T-helper 17 cell (primary cell): ENCODE measurements at regions not wholly inside any gene's neighbourhood (a gene's known extent, or its start where the extent isn't known, plus 50 kb on each side); places are given as distances from the start of the nearest gene placed in this dataset.
"Not testable (repeated sequence)": the region's sequence is repeated elsewhere in the genome, so short reads cannot be mapped to it uniquely, and the experiment has no call there.

Experiments used
- ATAC-seq: fragments of 150-1000 bp; cut with Tn5 transposase; 2 replicates; pipeline ENCODE4 v1.10.0; 2021; ENCODE audit warnings: mild to moderate bottlenecking, moderate library complexity
- DNase-seq, 3 donors: peaks; one replicate each; pipeline versions ENCODE4 v3.0.0 to v3.0.0-alpha.2; 2020 to 2021
- H3K9me3 ChIP-seq: one replicate; pipeline ENCODE4 v1.7.0; 2013; ENCODE audit warnings: low read length, mild to moderate bottlenecking; ENCODE audit not compliant: control insufficient read depth, poor library complexity, severe bottlenecking
- H3K27ac Mint-ChIP-seq: one replicate; pipeline ENCODE4 v1.8.0; 2022; ENCODE audit warnings: mild to moderate bottlenecking, moderate library complexity, mixed read lengths
- H3K27me3 Mint-ChIP-seq: one replicate; pipeline ENCODE4 v1.8.0; 2022; ENCODE audit warnings: mixed read lengths
- H3K36me3 Mint-ChIP-seq: one replicate; pipeline ENCODE4 v1.8.0; 2022; ENCODE audit warnings: low read depth, mixed read lengths
- H3K4me1 Mint-ChIP-seq: one replicate; pipeline ENCODE4 v1.8.0; 2022; ENCODE audit warnings: mild to moderate bottlenecking, mixed read lengths
- H3K4me3 Mint-ChIP-seq: one replicate; pipeline ENCODE4 v1.8.0; 2022; ENCODE audit warnings: mild to moderate bottlenecking, moderate library complexity, mixed read lengths

DNA sequence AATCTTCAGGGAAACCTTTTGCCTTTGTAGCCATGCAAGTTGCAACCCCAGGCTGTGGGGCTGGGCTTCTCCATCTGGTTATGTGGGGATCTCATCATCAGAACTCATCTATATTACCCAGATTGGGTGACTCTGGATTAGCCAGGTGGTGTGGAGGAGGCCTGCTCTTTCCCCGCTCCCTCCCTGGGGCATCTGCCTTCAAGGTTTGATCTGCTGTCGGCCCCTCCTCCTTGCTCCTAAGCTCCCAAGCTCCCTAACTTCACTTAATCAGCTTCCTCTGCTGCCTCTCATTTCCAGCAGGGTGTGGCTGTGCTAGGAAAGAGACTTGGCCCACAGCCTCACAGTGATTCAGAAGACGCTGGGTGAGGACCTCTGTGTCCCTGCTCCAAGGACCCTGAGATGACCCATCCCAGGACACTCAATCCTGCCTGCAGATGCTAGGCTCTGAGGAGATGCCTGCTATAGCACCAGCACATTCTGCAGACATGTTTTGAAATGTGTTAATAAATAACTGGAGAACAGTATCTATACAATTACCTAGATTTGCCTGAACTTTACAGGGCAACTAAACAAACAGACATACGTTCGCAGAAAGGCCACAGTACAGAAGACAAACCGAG, 392.1 kb upstream of the PODXL start:
- Mint-ChIP-seq H3K27me3 (peaks cover 50% of the 10 kb centered on the region), H3K4me1 (no peaks in the 10 kb centered on the region), H3K36me3 (peaks cover 2% of the 10 kb centered on the region), H3K4me3 (no peak overlapping the region), H3K27ac (no peak overlapping the region)
- no peak for ATAC-seq
- H3K9me3 ChIP-seq: no peaks in the 10 kb centered on the region
- no peak for DNase-seq

DNA sequence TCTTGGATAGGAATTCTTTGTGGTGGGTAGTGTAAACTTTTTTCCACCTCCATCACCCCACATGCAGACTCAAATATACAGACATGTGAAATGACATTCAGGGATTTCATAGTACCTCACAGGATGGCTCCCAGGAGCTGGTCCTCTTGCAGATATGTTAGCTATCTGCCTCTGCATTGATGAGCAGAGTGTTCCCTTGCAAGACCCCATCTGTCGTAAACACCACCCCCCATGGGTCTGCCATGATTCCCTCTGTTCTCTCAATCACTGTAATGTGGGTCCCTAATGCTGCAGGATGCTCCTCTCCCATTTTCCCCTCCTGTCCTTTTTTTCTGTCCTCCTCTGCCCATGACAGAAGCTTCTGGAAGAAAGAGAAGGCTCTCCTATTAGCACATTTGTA, 391.2 kb upstream of the PODXL start:
- peaks cover 53% of the 10 kb centered on the region for H3K27me3 Mint-ChIP-seq
- H3K27ac Mint-ChIP-seq: no peak overlapping the region
- no peaks in the 10 kb centered on the region for H3K4me1 Mint-ChIP-seq
- no peak for DNase-seq
- no peak for ATAC-seq
- no peaks in the 10 kb centered on the region for H3K9me3 ChIP-seq
- H3K36me3 Mint-ChIP-seq: peaks cover 2% of the 10 kb centered on the region
- H3K4me3 Mint-ChIP-seq: no peak overlapping the region

DNA sequence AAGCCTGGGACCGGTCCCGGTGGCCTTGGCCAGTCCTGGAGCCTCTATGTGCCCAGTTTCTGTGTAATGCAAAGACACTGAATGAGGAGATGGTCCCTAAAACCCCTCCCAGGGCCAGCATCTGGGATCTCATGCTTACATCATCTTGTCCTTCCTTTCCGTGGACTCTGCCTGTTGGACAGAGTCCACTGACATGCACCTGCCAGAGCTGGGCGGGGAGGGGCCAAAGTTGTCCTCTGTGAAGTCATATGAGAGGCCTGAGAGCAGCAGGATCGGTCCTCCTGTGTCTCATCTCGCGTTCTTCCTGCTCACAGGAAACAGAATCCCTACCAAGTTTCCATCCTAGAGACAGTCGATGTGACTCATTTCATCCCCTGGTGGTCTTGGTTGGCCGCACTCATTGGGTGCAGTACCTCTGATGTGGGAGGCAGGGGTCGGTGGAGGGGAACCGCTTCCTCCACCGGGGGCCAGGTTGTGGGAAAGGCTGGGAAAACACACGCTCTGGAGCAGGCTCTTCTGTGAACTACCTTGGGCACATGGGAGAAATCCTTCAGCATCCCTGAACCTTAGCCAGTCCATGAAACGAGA, 389.6 kb upstream of the PODXL start:
- Mint-ChIP-seq H3K27ac (no peak overlapping the region), H3K4me1 (no peaks in the 10 kb centered on the region), H3K27me3 (peaks cover 53% of the 10 kb centered on the region), H3K4me3 (no peak overlapping the region), H3K36me3 (peaks cover 2% of the 10 kb centered on the region)
- DNase-seq (no peak), ATAC-seq (no peak)
- H3K9me3 ChIP-seq: no peaks in the 10 kb centered on the region

DNA sequence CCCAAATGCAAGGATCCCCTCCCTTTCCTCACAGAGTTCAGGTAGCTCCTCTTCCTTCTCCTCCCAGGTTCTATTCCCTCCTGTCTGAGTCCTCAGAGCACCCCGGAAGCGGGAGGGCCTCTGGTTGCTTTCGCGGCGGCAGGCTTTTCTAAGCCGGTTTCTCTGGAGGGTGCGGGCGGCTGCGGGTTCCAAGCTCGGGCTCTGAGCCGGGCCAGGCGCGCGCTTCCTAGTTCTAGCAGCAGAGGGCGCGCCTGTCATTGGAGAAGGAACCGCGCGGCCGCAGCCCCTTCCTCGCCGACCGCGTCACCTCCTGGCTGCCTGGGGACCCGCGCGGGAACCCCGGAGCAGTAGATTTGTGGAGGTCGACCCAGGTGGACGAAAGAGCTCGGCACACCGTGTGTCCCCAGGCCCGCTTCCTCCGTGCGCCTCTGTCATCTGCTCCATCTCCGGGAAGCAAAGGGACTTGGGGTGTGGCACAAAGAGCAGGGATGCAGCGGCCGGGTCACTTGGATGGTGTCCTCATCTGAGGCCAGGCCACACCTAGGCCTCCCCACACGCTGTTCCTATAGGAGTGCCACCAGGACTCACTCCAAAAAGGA, 389.0 kb upstream of the PODXL start:
- peaks cover 2% of the 10 kb centered on the region for H3K36me3 Mint-ChIP-seq
- DNase-seq: no peak
- H3K4me3 Mint-ChIP-seq: no peak overlapping the region
- peak; percentile 30 for ATAC-seq
- no peaks in the 10 kb centered on the region for H3K4me1 Mint-ChIP-seq
- H3K27ac Mint-ChIP-seq: no peak overlapping the region
- H3K9me3 ChIP-seq: no peaks in the 10 kb centered on the region
- peaks cover 53% of the 10 kb centered on the region for H3K27me3 Mint-ChIP-seq

DNA sequence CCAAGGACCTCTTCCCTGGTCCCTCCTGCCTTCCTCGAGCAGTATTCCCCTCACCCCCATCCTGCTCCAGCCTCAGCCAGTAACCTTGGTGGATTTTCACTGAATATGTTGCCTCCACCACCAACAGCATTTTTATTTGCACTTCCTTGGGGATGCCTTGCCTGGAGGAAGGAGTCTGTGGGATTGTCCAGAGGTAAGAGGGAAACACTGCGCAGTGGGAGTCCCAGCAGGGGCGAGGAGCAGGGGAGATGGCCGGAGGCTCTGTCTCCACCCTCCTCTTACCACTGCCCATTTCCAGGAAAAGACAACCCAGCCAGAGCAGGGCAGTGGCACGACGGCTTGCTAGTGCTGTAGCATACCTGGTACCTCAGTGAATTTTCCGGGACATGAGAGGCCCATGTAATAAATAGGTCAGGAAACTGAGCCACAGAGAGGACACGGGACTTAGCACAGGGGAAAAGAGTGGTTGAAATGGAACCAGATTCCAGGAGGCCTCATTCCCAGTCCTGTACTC, 388.2 kb upstream of the PODXL start:
- no peak for ATAC-seq
- Mint-ChIP-seq H3K36me3 (peaks cover 2% of the 10 kb centered on the region), H3K4me1 (no peaks in the 10 kb centered on the region), H3K27me3 (peaks cover 53% of the 10 kb centered on the region), H3K4me3 (no peak overlapping the region), H3K27ac (no peak overlapping the region)
- no peaks in the 10 kb centered on the region for H3K9me3 ChIP-seq
- DNase-seq: no peak

DNA sequence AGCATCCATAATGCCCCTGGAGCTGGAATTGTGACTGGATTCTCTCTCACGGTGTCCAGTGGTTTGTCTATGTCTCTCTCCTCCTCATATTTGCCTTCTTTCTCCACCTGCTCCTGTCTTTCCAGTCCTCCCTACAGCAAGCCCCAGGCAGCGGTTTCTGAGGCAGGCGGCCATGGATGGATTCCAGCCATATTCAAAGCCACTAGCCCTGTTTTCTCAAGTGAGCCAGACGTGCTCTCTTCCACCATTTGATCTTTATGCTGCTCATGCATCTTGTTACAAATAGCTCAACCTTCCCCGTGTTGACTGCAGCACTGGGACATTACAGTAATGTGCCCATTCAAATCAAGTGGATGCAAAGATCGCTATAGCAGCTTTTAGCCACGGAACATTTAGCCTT, 387.2 kb upstream of the PODXL start:
- Mint-ChIP-seq H3K27me3 (peaks cover 51% of the 10 kb centered on the region), H3K27ac (no peak overlapping the region), H3K4me1 (no peaks in the 10 kb centered on the region), H3K4me3 (no peak overlapping the region), H3K36me3 (peaks cover 2% of the 10 kb centered on the region)
- no peak for DNase-seq
- no peaks in the 10 kb centered on the region for H3K9me3 ChIP-seq
- no peak for ATAC-seq

DNA sequence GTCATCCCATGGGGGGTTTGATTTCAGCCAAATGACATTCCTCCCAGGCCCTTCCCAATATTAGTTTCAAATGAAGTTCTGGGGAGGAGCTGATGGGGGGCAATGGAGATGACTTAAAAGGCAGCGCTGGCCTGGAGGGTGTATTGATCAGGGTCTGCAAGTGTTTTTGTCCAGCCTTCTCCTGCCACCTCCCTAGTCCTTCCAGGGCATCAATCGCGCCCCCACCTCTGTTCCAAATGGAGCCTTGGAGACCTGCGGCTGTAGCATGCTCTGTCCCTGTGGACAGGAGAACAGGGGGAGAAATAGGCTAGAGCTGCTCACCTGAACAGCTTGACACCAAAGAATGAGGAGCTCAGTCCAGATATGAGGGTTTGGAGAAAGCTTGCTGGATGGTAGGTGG, 386.8 kb upstream of the PODXL start:
- Mint-ChIP-seq H3K4me1 (no peaks in the 10 kb centered on the region), H3K27ac (no peak overlapping the region), H3K27me3 (peaks cover 48% of the 10 kb centered on the region), H3K4me3 (no peak overlapping the region), H3K36me3 (peaks cover 2% of the 10 kb centered on the region)
- ATAC-seq: no peak
- no peaks in the 10 kb centered on the region for H3K9me3 ChIP-seq
- DNase-seq: no peak

DNA sequence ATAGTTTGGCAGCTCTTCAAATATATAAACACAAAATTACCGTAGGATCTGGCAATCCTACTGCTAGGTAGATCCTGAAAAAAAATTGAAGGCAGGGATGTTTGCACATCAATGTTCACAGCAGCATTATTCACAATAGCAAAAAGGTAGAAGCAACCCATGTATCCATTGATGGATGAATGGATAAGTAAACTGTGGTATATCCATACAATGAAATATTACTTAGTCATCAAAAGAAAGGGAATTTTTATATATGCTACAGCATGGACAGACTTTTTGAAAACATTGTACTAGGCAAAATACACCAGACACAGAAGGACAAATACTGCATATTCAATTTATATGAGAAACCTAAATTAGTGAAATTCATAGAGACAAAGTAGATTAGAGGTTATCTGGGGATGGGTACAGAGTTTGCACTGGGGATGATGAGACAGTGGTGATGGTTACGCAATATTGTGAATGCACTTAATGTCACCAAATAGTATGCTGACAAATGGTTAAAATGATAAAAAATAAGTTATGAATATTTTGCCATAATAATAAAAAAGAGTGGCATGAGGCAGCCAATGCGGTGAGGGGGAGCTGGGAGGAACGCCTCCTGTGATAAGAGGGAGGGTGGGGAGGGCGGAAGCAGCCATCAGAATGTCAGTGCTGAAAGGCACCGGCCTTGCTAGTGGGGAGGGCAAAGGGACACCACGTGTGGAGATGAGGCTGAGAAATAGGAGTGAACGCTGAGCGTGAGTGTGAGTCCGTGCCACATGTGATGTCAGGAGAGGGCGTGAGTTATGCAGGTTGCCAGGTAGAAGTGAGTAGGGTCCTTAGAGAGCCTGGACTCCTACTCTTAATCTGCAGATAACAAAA, 386.1 kb upstream of the PODXL start:
- Mint-ChIP-seq H3K27ac (no peak overlapping the region), H3K4me3 (no peak overlapping the region), H3K27me3 (peaks cover 41% of the 10 kb centered on the region), H3K4me1 (no peaks in the 10 kb centered on the region), H3K36me3 (peaks cover 2% of the 10 kb centered on the region)
- DNase-seq (no peak), ATAC-seq (no peak)
- H3K9me3 ChIP-seq: no peaks in the 10 kb centered on the region

DNA sequence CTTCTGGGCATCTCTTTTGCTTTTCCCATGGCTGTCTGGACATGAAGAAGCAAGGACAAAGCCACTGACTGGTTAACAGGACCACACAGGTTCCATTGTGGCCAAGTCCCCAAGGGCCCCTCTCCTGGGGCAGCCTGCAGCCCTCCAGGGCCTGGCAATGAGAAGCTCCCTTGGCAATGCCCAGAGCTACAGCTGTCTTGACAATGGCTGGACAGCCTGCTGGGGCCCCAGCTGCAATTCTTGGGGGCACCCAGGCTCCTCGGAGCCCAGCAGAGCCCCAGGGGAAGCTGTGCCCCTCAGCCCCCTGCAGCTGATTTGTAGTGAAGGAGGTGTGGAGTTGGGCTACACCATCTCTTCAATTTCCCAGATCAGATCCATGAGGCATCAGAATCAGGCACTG, 384.9 kb upstream of the PODXL start:
- H3K4me1 Mint-ChIP-seq: no peaks in the 10 kb centered on the region
- H3K4me3 Mint-ChIP-seq: no peak overlapping the region
- H3K9me3 ChIP-seq: no peaks in the 10 kb centered on the region
- DNase-seq (no peak), ATAC-seq (no peak)
- peaks cover 28% of the 10 kb centered on the region for H3K27me3 Mint-ChIP-seq
- H3K36me3 Mint-ChIP-seq: peaks cover 2% of the 10 kb centered on the region
- H3K27ac Mint-ChIP-seq: no peak overlapping the region

DNA sequence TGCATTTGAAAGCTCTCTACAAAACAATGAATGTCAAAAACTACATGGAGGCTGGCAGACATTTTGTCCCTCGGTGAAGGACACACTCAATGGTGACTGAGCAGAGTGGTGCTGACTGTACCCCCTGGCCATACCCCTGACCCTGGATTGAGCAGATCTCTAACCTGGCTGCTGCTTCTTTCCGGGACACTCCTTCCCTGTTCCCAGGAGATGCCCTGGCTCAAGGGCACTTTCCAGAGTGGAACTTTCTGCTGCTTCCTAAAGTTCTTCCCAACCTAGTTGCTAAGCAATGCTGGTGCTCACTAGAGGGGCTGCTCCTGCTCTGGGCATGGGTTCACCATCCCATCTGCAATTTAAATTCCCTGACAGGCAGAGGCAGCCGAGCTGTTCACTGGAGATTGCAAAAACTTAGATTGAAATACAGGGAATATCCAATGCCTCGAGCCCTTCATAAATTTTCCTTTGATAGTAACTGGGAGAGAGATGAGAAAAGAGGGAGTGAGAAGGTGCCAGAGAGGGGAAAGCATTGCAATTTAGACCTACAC, 384.3 kb upstream of the PODXL start:
- no peak overlapping the region for H3K27ac Mint-ChIP-seq
- DNase-seq: no peak
- H3K4me3 Mint-ChIP-seq: no peak overlapping the region
- H3K4me1 Mint-ChIP-seq: no peaks in the 10 kb centered on the region
- no peaks in the 10 kb centered on the region for H3K9me3 ChIP-seq
- ATAC-seq: no peak
- peaks cover 22% of the 10 kb centered on the region for H3K27me3 Mint-ChIP-seq
- H3K36me3 Mint-ChIP-seq: peaks cover 2% of the 10 kb centered on the region

DNA sequence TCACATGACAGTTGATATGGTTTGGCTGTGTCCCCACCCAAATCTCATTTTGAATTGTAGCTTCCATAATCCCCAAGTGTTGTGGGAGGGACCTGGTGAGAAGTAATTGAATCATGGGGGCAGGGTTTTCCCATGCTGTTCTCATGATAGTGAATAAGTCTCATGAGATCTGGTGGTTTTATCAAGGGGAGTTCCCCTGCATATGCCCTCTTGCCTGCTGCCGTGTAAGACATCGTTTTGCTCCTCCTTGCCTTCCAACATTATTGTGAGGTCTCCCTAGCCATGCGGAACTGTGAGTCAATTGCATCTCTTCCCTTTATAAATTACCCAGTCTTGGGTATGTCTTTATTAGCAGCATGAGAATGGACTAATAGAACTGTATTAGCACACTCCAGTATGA, 382.4 kb upstream of the PODXL start:
- H3K27me3 Mint-ChIP-seq: peaks cover 18% of the 10 kb centered on the region
- not testable (repeated sequence) for H3K36me3 Mint-ChIP-seq, H3K27ac Mint-ChIP-seq, DNase-seq, H3K4me1 Mint-ChIP-seq, H3K4me3 Mint-ChIP-seq, ATAC-seq, H3K9me3 ChIP-seq

DNA sequence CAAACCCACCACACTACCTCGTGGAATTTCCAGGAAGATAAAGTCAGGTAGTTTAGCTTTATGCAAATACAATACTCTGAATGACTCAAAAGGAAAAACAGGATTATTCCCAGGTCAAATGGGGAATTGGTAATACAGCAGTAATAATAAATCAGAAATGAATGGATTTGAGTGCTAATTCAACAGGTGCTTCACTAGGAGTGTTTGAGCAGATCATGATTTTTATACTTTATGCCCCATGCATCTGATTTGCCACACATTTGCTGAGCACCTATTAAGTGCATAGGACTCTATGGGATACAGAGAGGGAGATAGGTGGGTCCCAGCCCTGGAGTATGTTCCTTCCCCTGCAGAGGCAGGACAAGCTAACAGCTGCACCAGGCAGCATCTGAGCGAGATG, 381.4 kb upstream of the PODXL start:
- no peak overlapping the region for H3K4me3 Mint-ChIP-seq
- H3K4me1 Mint-ChIP-seq: no peaks in the 10 kb centered on the region
- no peaks in the 10 kb centered on the region for H3K9me3 ChIP-seq
- ATAC-seq: no peak
- no peaks in the 10 kb centered on the region for H3K36me3 Mint-ChIP-seq
- no peak for DNase-seq
- no peak overlapping the region for H3K27ac Mint-ChIP-seq
- H3K27me3 Mint-ChIP-seq: peaks cover 12% of the 10 kb centered on the region

DNA sequence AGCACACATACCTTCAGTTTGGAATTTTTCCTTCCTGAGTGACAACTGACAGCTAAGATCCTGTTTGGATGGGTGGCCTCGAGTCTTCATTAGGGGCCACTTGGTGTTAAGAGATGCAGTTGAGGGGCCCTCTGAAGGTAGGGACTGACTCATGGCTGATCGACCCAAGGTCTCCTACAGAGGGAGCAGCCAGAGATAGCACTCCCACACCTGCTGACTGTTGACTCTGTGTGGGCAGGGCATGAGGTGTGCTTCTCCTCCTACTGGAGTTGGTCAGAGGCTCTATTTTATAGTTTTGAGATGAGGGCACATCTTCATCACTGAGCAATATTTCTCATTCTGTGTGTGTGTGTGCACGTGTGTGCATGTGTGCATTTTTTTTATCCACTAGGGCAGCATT, 378.8 kb upstream of the PODXL start:
- no peak for ATAC-seq
- no peak for DNase-seq
- no peaks in the 10 kb centered on the region for H3K9me3 ChIP-seq

More for the DNA sequence above, 378.8 kb upstream of the PODXL start:
- Mint-ChIP-seq H3K36me3 (no peaks in the 10 kb centered on the region), H3K27ac (no peak overlapping the region), H3K4me1 (no peaks in the 10 kb centered on the region), H3K4me3 (no peak overlapping the region), H3K27me3 (peaks cover 12% of the 10 kb centered on the region)
